OCI-LY3 (cell line): ENCODE measurements at regions not wholly inside any gene's neighbourhood (a gene's known extent, or its start where the extent isn't known, plus 50 kb on each side); places are given as distances from the start of the nearest gene placed in this dataset.

Experiments
- H2AFZ ChIP-seq: fragments of 200-600, 300-600 bp; shearing (Covaris generic); 2 replicates; pipeline ENCODE4 v1.6.0; 2014; ENCODE audit warnings: antibody characterized with exemption, low read depth, low read length
- H3K27ac ChIP-seq: fragments of 200-600, 300-600 bp; sonication (generic); 2 replicates; pipeline ENCODE4 v1.5.1; 2014; ENCODE audit warnings: mild to moderate bottlenecking, low read length, moderate library complexity, mixed read lengths
- H3K27me3 ChIP-seq: fragments of 200-600, 300-600 bp; sonication (generic); 2 replicates; pipeline ENCODE4 v1.6.1; 2014; ENCODE audit warnings: low read depth, low read length, mixed read lengths
- H3K36me3 ChIP-seq: fragments of 200-600, 300-600 bp; sonication (generic); replicated peaks from 2 replicates; pipeline ENCODE3; 2014; ENCODE audit warnings: low read depth, low read length, mixed read lengths
- H3K4me1 ChIP-seq: fragments of 300-600, 200-600 bp; sonication (generic); 2 replicates; pipeline ENCODE4 v1.6.1; 2014; ENCODE audit warnings: low read length, mixed read lengths
- H3K4me2 ChIP-seq: fragments of 200-600, 300-600 bp; sonication (generic); 2 replicates; pipeline ENCODE4 v1.6.1; 2014; ENCODE audit warnings: low read length, mixed read lengths
- H3K4me3 ChIP-seq: fragments of 300-600, 200-600 bp; sonication (generic); 2 replicates; pipeline ENCODE4 v1.5.1; 2014; ENCODE audit warnings: antibody characterized with exemption, mild to moderate bottlenecking, low read length, moderate library complexity
- H3K79me2 ChIP-seq: fragments of 300-600, 200-600 bp; shearing (Covaris generic); 2 replicates; pipeline ENCODE4 v1.6.1; 2014; ENCODE audit warnings: mild to moderate bottlenecking, low read length, mixed read lengths
- H3K9ac ChIP-seq: fragments of 300-600, 200-600 bp; shearing (Covaris generic); 2 replicates; pipeline ENCODE4 v1.6.0; 2014; ENCODE audit warnings: mild to moderate bottlenecking, low read length, moderate library complexity
- H3K9me3 ChIP-seq: fragments of 200-600, 300-600 bp; shearing (Covaris generic); 2 replicates; pipeline ENCODE4 v1.6.1; 2014; ENCODE audit warnings: low read length, mixed read lengths; ENCODE audit not compliant: insufficient read depth
- H4K20me1 ChIP-seq: fragments of 200-600, 300-600 bp; sonication (generic); 2 replicates; pipeline ENCODE4 v1.6.1; 2016; ENCODE audit warnings: low read length, mixed read lengths; ENCODE audit not compliant: insufficient read depth
- EZH2phosphoT487 ChIP-seq: fragments of 200-600 bp; shearing (Covaris generic); IDR thresholded peaks from 2 replicates; pipeline ENCODE4 v1.6.1; 2018; ENCODE audit warnings: antibody characterized with exemption, mixed run types, low read depth
- TF ChIP-seq, protein P1 (sequence below): fragments of 200-600, 300-600 bp; sonication (generic); IDR thresholded peaks from 2 replicates; pipeline ENCODE4 v1.5.1; 2014; ENCODE audit warnings: antibody characterized with exemption, low read length, low read depth

DNA sequence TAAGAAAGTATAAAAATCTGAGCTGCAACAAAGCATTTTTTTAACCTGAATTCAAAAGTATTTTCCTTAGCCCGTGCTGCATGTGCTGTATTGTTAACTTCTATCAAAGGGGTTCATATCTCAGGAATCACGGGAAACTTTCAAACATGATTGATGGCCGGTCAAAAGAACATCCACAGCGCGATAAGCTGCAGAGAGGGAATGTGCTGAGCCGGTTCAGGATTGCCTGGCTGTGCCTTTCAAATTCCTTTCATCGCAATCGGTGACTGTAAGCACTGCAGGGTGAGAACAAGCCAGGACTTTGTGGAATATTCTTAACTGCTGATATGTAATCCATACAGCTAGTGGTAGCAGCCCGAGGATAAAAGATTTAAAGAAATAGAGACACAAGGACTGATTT is 210.9 kb upstream of the NOCT start:
- Histone ChIP-seq H4K20me1 (no peaks in the 10 kb centered on the region), H3K4me3 (no peak overlapping the region), H3K9me3 (no peaks in the 10 kb centered on the region), H3K4me2 (no peak overlapping the region), H3K9ac (no peak overlapping the region), H3K4me1 (no peaks in the 10 kb centered on the region), H3K79me2 (no peaks in the 10 kb centered on the region), H2AFZ (no peak overlapping the region), H3K36me3 (no peaks in the 10 kb centered on the region), H3K27me3 (peaks cover 53% of the 10 kb centered on the region), H3K27ac (no peak overlapping the region)
- TF ChIP-seq, protein P1, sequence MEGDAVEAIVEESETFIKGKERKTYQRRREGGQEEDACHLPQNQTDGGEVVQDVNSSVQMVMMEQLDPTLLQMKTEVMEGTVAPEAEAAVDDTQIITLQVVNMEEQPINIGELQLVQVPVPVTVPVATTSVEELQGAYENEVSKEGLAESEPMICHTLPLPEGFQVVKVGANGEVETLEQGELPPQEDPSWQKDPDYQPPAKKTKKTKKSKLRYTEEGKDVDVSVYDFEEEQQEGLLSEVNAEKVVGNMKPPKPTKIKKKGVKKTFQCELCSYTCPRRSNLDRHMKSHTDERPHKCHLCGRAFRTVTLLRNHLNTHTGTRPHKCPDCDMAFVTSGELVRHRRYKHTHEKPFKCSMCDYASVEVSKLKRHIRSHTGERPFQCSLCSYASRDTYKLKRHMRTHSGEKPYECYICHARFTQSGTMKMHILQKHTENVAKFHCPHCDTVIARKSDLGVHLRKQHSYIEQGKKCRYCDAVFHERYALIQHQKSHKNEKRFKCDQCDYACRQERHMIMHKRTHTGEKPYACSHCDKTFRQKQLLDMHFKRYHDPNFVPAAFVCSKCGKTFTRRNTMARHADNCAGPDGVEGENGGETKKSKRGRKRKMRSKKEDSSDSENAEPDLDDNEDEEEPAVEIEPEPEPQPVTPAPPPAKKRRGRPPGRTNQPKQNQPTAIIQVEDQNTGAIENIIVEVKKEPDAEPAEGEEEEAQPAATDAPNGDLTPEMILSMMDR = no peak
- no peak for TF ChIP-seq EZH2phosphoT487

DNA sequence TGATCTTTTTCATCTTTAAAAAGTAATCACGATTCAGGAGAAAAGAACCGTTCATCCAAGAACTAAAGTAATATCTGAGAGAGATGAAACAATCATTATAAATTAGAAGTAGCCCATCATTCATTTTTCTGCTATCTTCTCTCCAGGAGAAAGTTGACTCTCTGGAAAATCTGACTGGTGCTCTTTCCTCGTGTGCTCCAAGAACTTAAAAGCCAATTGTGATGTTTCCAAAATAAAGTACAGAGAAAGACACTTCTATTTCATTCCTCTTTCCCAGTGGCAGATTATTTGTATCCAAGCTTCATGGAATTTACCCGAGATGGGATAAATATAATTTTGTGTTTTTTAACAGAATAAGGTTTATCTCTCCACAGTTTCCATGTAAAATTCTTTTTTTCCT is 212.5 kb upstream of the NOCT start:
- no peak overlapping the region for H3K4me2 ChIP-seq

DNA sequence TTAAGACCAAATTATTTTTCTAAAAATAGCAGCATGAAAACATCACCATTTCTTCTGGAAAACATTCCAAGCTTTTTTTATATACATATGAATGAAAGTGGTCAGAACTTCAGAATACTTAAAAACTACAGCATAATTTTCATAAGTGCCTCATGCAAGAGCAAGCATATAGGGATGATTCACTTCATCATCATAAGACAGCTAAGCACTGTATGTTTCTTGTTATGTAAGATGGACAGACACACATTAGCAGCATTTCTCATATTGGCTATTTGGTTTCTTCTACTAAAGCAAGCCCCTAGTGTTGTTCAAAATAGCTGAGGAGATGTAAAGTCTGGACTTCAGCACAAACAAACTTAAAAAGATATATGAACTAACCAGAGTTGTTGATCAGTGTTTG is 213.1 kb upstream of the NOCT start:
- no peaks in the 10 kb centered on the region for H3K79me2 ChIP-seq
- no peaks in the 10 kb centered on the region for H3K9me3 ChIP-seq
- no peak for TF ChIP-seq EZH2phosphoT487
- TF ChIP-seq, protein P1 = no peak
- peaks cover 55% of the 10 kb centered on the region for H3K27me3 ChIP-seq
- no peaks in the 10 kb centered on the region for H3K36me3 ChIP-seq
- H3K4me3 ChIP-seq = no peak overlapping the region
- no peak overlapping the region for H3K4me2 ChIP-seq
- no peak overlapping the region for H2AFZ ChIP-seq
- H3K4me1 ChIP-seq = no peaks in the 10 kb centered on the region
- no peak overlapping the region for H3K27ac ChIP-seq
- H4K20me1 ChIP-seq = no peaks in the 10 kb centered on the region
- H3K9ac ChIP-seq = no peak overlapping the region

More for the DNA sequence above, 212.5 kb upstream of the NOCT start:
- H3K9me3 ChIP-seq = no peaks in the 10 kb centered on the region
- H3K4me1 ChIP-seq = no peaks in the 10 kb centered on the region
- no peaks in the 10 kb centered on the region for H3K36me3 ChIP-seq
- H3K27ac ChIP-seq = no peak overlapping the region
- H3K4me3 ChIP-seq = no peak overlapping the region
- no peak overlapping the region for H3K9ac ChIP-seq
- no peaks in the 10 kb centered on the region for H4K20me1 ChIP-seq
- peaks cover 55% of the 10 kb centered on the region for H3K27me3 ChIP-seq
- TF ChIP-seq EZH2phosphoT487 = no peak
- TF ChIP-seq, protein P1 = no peak
- no peaks in the 10 kb centered on the region for H3K79me2 ChIP-seq
- H2AFZ ChIP-seq = no peak overlapping the region

DNA sequence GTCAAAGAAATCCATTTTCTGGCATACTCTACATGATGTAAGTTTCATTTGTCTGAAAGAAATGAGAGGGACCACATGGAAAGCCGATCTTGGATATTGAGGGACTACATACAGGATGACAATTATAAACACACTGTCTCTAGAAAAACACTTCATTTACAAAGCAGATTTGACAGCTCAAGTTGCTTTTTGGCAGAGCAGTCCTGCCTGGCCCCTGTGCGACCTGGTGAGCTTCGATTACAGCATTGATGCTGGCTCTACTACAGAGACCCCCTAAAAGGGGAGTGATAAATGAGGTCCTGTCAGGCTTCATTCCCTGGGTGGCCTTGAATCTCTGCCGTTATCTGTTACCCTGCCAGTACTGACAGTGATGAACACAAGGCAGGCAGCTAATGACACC is 215.2 kb upstream of the NOCT start:
- no peak overlapping the region for H2AFZ ChIP-seq
- H3K9me3 ChIP-seq = no peaks in the 10 kb centered on the region
- no peaks in the 10 kb centered on the region for H4K20me1 ChIP-seq
- no peaks in the 10 kb centered on the region for H3K36me3 ChIP-seq
- H3K4me3 ChIP-seq = no peak overlapping the region
- H3K79me2 ChIP-seq = no peaks in the 10 kb centered on the region
- no peak for TF ChIP-seq EZH2phosphoT487
- TF ChIP-seq, protein P1 = no peak
- peaks cover 47% of the 10 kb centered on the region for H3K27me3 ChIP-seq
- H3K4me1 ChIP-seq = no peaks in the 10 kb centered on the region
- H3K4me2 ChIP-seq = no peak overlapping the region
- H3K27ac ChIP-seq = no peak overlapping the region
- no peak overlapping the region for H3K9ac ChIP-seq
